SK-N-SH (cell line): ENCODE measurements at regions not wholly inside any gene's neighbourhood (a gene's known extent, or its start where the extent isn't known, plus 50 kb on each side); places are given as distances from the start of the nearest gene placed in this dataset.

Experiments used
- CTCF ChIA-PET: fragments of 300-600, 350-600 bp; formaldehyde crosslinking; extraction: SDS; loops from one replicate; lab custom pipeline; 2021; lab: Yijun Ruan, JAX
- POLR2A ChIA-PET: fragments of 350-600 bp; sonication (Branson Sonifier 250); formaldehyde crosslinking; extraction: SDS; loops from one replicate; lab custom pipeline; 2020; ENCODE audit warnings: antibody characterized with exemption, inconsistent platforms; lab: Yijun Ruan, JAX
- DNase-seq: peaks from one replicate; pipeline ENCODE4 v3.0.0; 2012
- H2AFZ ChIP-seq: fragments of 200-600 bp; sonication (generic); 2 replicates; pipeline ENCODE4 v1.8.1; 2016; ENCODE audit warnings: antibody characterized with exemption, mild to moderate bottlenecking, low read depth
- H3F3A ChIP-seq: fragments of 200-600 bp; sonication (generic); replicated peaks from 2 replicates; pipeline ENCODE3; 2016; ENCODE audit warnings: antibody characterized with exemption, mild to moderate bottlenecking; ENCODE audit not compliant: insufficient read depth
- H3K27ac ChIP-seq, 2 experiments: fragments of 200-500 bp in 1 of 2; fragments of 200-600 bp in 1 of 2; sonication (Bioruptor generic) in 1 of 2; sonication (generic), shearing (Covaris generic) in 1 of 2; 2 replicates each; pipeline versions ENCODE4 v1.5.1 to v1.6.1; 2014 to 2016; ENCODE audit warnings: low read depth in 2 of 2, inconsistent platforms in 1 of 2, low read length in 1 of 2, mild to moderate bottlenecking in 1 of 2, mixed read lengths in 1 of 2
- H3K27me3 ChIP-seq: fragments of 200-600 bp; sonication (generic), shearing (Covaris generic); 2 replicates; pipeline ENCODE4 v1.6.1; 2016; ENCODE audit warnings: mixed run types; ENCODE audit not compliant: insufficient read depth
- H3K36me3 ChIP-seq, 2 experiments: fragments of 200-500 bp in 1 of 2; fragments of 200-600 bp in 1 of 2; sonication (Bioruptor generic) in 1 of 2; sonication (generic) in 1 of 2; replicated peaks in 1 of 2; 2 replicates each; pipeline versions ENCODE3 to v1.5.1; 2014 to 2016; ENCODE audit warnings: low read length in 1 of 2, mild to moderate bottlenecking in 1 of 2; ENCODE audit not compliant: insufficient read depth in 2 of 2, control insufficient read depth in 1 of 2
- H3K4me1 ChIP-seq, 2 experiments: fragments of 200-500 bp in 1 of 2; fragments of 200-600 bp in 1 of 2; sonication (Bioruptor generic) in 1 of 2; sonication (generic), shearing (Covaris generic) in 1 of 2; 2 replicates each; pipeline versions ENCODE4 v1.5.1 to v1.6.1; 2014 to 2016; ENCODE audit warnings: low read depth in 1 of 2, low read length in 1 of 2, mixed run types in 1 of 2; ENCODE audit not compliant: insufficient read depth in 2 of 2, control insufficient read depth in 1 of 2
- H3K4me2 ChIP-seq: fragments of 200-600 bp; sonication (generic), shearing (Covaris generic); 2 replicates; pipeline ENCODE4 v1.6.1; 2017; ENCODE audit warnings: mixed run types
- H3K4me3 ChIP-seq, 2 experiments: fragments of 200-500 bp in 1 of 2; fragments of 200-600 bp in 1 of 2; sonication (Bioruptor generic) in 1 of 2; sonication (generic), shearing (Covaris generic) in 1 of 2; 2 replicates each; pipeline versions ENCODE4 v1.5.1 to v1.8.1; 2014 to 2016; ENCODE audit warnings: low read depth in 2 of 2, inconsistent platforms in 1 of 2, low read length in 1 of 2, mild to moderate bottlenecking in 1 of 2, mixed read lengths in 1 of 2, moderate library complexity in 1 of 2
- H3K79me2 ChIP-seq: fragments of 200-600 bp; sonication (generic); 2 replicates; pipeline ENCODE4 v1.8.1; 2017; ENCODE audit warnings: mild to moderate bottlenecking; ENCODE audit not compliant: insufficient read depth
- H3K9ac ChIP-seq: fragments of 200-600 bp; sonication (generic); 2 replicates; pipeline ENCODE4 v1.6.1; 2017; ENCODE audit warnings: mixed run types
- H3K9me2 ChIP-seq: fragments of 200-600 bp; sonication (generic); 2 replicates; pipeline ENCODE4 v1.6.1; 2017; ENCODE audit warnings: mixed run types
- H3K9me3 ChIP-seq: fragments of 200-600 bp; sonication (generic); 2 replicates; pipeline ENCODE4 v1.6.1; 2017; ENCODE audit warnings: mixed run types, mild to moderate bottlenecking, moderate library complexity
- H4K20me1 ChIP-seq: fragments of 200-600 bp; sonication (generic); 2 replicates; pipeline ENCODE4 v1.6.1; 2017; ENCODE audit warnings: mild to moderate bottlenecking, mixed run types; ENCODE audit not compliant: insufficient read depth
- CTCF ChIP-seq: fragments of 200-600 bp; sonication (generic); IDR thresholded peaks from 2 replicates; pipeline ENCODE4 v1.6.1; 2017; ENCODE audit warnings: antibody characterized with exemption, mild to moderate bottlenecking, moderate library complexity
- ELF1 ChIP-seq: IDR thresholded peaks from 2 replicates; pipeline ENCODE4 v1.4.0; 2012
- EP300 ChIP-seq, 2 experiments: IDR thresholded peaks; 2 replicates each; pipeline versions ENCODE4 v1.4.0 to v1.6.1; 2012; ENCODE audit warnings: borderline replicate concordance in 1 of 2, low read depth in 1 of 2, low read length in 1 of 2
- FOXJ3 ChIP-seq: sonication (generic); formaldehyde crosslinking; IDR thresholded peaks from 2 replicates; pipeline ENCODE4 v1.5.1; 2020; ENCODE audit warnings: mild to moderate bottlenecking, missing genetic modification reagents
- FOXM1 ChIP-seq: IDR thresholded peaks from 2 replicates; pipeline ENCODE4 v1.4.0; 2012; ENCODE audit warnings: low read depth, mild to moderate bottlenecking
- GABPA ChIP-seq: IDR thresholded peaks from 2 replicates; pipeline ENCODE4 v1.4.0; 2012; ENCODE audit warnings: low read depth, mild to moderate bottlenecking
- IRF3 ChIP-seq: fragments of 150-350 bp; IDR thresholded peaks from 2 replicates; pipeline ENCODE4 v1.6.1; 2016; ENCODE audit warnings: mild to moderate bottlenecking, low read depth, low read length
- NFIC ChIP-seq: IDR thresholded peaks from 2 replicates; pipeline ENCODE4 v1.4.0; 2012; ENCODE audit warnings: borderline replicate concordance
- NRF1 ChIP-seq: IDR thresholded peaks from 2 replicates; pipeline ENCODE4 v1.6.1; 2012; ENCODE audit warnings: low read depth, mild to moderate bottlenecking, low read length
- RAD21 ChIP-seq: IDR thresholded peaks from 2 replicates; pipeline ENCODE4 v1.6.1; 2012; ENCODE audit warnings: mild to moderate bottlenecking, low read length
- TAF1 ChIP-seq: IDR thresholded peaks from 2 replicates; pipeline ENCODE4 v1.6.1; 2012; ENCODE audit warnings: low read depth, mild to moderate bottlenecking, low read length, moderate library complexity, borderline replicate concordance
- TCF12 ChIP-seq: IDR thresholded peaks from 2 replicates; pipeline ENCODE4 v1.4.0; 2012
- TEAD4 ChIP-seq: IDR thresholded peaks from 2 replicates; pipeline ENCODE4 v1.4.0; 2012; ENCODE audit warnings: mild to moderate bottlenecking, borderline replicate concordance; ENCODE audit not compliant: insufficient read depth
- USF1 ChIP-seq: IDR thresholded peaks from 2 replicates; pipeline ENCODE4 v1.4.0; 2012; ENCODE audit warnings: low read depth, borderline replicate concordance
- YY1 ChIP-seq: IDR thresholded peaks from 2 replicates; pipeline ENCODE4 v1.4.0; 2012; ENCODE audit warnings: low read depth, mild to moderate bottlenecking
- WGBS: methylation state at CpG from one replicate; pipeline ENCODE4 v1.1.6; 2017; ENCODE audit warnings: low lambda C conversion rate; 5-methylcytosine and 5-hydroxymethylcytosine counted together

GRCh38 chr3:148457886-148458285 lies 239.8 kb upstream of the AGTR1 start:
- Histone ChIP-seq H3K9ac (no peak overlapping the region), H3K79me2 (no peaks in the 10 kb centered on the region), H3K36me3 (no peaks in the 10 kb centered on the region), H3K4me3 (no peak overlapping the region), H3K27me3 (no peaks in the 10 kb centered on the region), H3K9me3 (no peaks in the 10 kb centered on the region), H3K27ac (no peak overlapping the region), H4K20me1 (no peaks in the 10 kb centered on the region), H2AFZ (no peak overlapping the region), H3K9me2 (no peaks in the 10 kb centered on the region), H3K4me2 (no peak overlapping the region), H3F3A (no peaks in the 10 kb centered on the region), H3K4me1 (no peaks in the 10 kb centered on the region)
- WGBS, result 47% methylated on average over 1 of the region's 1 CpG
- TF ChIP-seq FOXJ3 (CRISPR knock-in tag) (no peak), CTCF (no peak)
- POLR2A ChIA-PET, result no interaction called here
- DNase-seq, result no peak
- CTCF ChIA-PET, result no interaction called here

- ChIA-PET POLR2A (no interaction called here), CTCF (interaction anchor here (1.0 kb wide), 1 partner anchor 9 kb away, joined by 3 read pairs; no protein-coding TSS in a partner anchor)
- no peak overlapping the region for H3K4me2 ChIP-seq
- 59% methylated on average over 1 of the region's 1 CpG for WGBS
- H3K27me3 ChIP-seq, result no peaks in the 10 kb centered on the region
- no peaks in the 10 kb centered on the region for H3K4me1 ChIP-seq
- no peaks in the 10 kb centered on the region for H3F3A ChIP-seq
- no peaks in the 10 kb centered on the region for H3K36me3 ChIP-seq
- no peak overlapping the region for H2AFZ ChIP-seq
- no peak overlapping the region for H3K9ac ChIP-seq
- no peaks in the 10 kb centered on the region for H3K79me2 ChIP-seq
- no peak overlapping the region for H3K4me3 ChIP-seq
- TF ChIP-seq FOXM1 (no peak), TAF1 (no peak), IRF3 (no peak), YY1 (no peak), ELF1 (no peak), EP300 (IDR thresholded peaks at IDR 0.05; ENCODE audit: borderline replicate concordance in 1 of 2, low read depth in 1 of 2, low read length in 1 of 2) (no peak), CTCF (peak; percentile 63), NFIC (no peak), TEAD4 (no peak), RAD21 (peak; percentile 41; the same call in 1 of the 2 replicates), TCF12 (no peak), NRF1 (no peak), GABPA (no peak), USF1 (no peak)
- no peak overlapping the region for H3K27ac ChIP-seq
- no peaks in the 10 kb centered on the region for H3K9me2 ChIP-seq
- DNase-seq, result no peak
- H3K9me3 ChIP-seq, result no peaks in the 10 kb centered on the region
- H4K20me1 ChIP-seq, result no peaks in the 10 kb centered on the region
Observed at GRCh38 chr3:148459931-148460513, 237.7 kb upstream of the AGTR1 start.
